HepG2 (cell line): ENCODE measurements at regions not wholly inside any gene's neighbourhood (a gene's known extent, or its start where the extent isn't known, plus 50 kb on each side); places are given as distances from the start of the nearest gene placed in this dataset.

Experiments used
- ATAC-seq: fragments of 200-7000 bp; cut with Tn5 transposase; 3 replicates; pipeline ENCODE4 v1.9.1; 2020; ENCODE audit warnings: mild to moderate bottlenecking, moderate library complexity
- BruUV-seq: library from RNA; stranded (reverse); fragments of 400-500 nt; replicated peaks from 2 replicates; lab custom pipeline; 2021; lab: Mats Ljungman, UMichigan
- CTCF ChIA-PET: fragments of 300-600 bp; formaldehyde crosslinking; extraction: SDS; loops from one replicate; lab custom pipeline; 2021; ENCODE audit warnings: low total read pairs, inconsistent platforms, low intra/inter-chr PET ratio; lab: Yijun Ruan, JAX
- POLR2A ChIA-PET: fragments of 350-600 bp; sonication (Branson Sonifier 250); formaldehyde crosslinking; loops from one replicate; lab custom pipeline; 2020; ENCODE audit warnings: antibody characterized with exemption, inconsistent platforms; lab: Yijun Ruan, JAX
- DNase-seq: peaks from one replicate; pipeline ENCODE4 v3.0.0-alpha.2; 2015; ENCODE audit warnings: low spot score
- FAIRE-seq: peaks from 3 replicates; lab custom pipeline; 2011; peaks lifted over from hg19 to GRCh38; lab: Jason Lieb, UNC
- H2AFZ ChIP-seq: one replicate; pipeline ENCODE4 v1.6.1; 2011; ENCODE audit warnings: low read length, inconsistent platforms
- H3K27ac ChIP-seq: fragments of 300-600 bp; 3 replicates; pipeline ENCODE4 v1.8.0; 2011; ENCODE audit warnings: mixed run types, mild to moderate bottlenecking, mixed read lengths, low read length, inconsistent platforms; ENCODE audit not compliant: insufficient read depth; ENCODE audit errors: extremely low read length
- H3K27me3 ChIP-seq, 2 experiments: fragments of 200-600 bp in 1 of 2; 2 replicates in 1 of 2; 3 replicates in 1 of 2; pipeline versions ENCODE4 v1.6.0 to v1.8.0; 2011; ENCODE audit warnings: low read length in 2 of 2, mild to moderate bottlenecking in 2 of 2, moderate library complexity in 2 of 2, inconsistent platforms in 1 of 2; ENCODE audit not compliant: insufficient read depth in 2 of 2, control insufficient read depth in 1 of 2
- H3K36me3 ChIP-seq, 2 experiments: fragments of 200-600 bp in 1 of 2; replicated peaks in 1 of 2; 2 replicates in 1 of 2; 3 replicates in 1 of 2; pipeline versions ENCODE4 v1.5.1 to v1.8.0; 2011; ENCODE audit warnings: low read length in 2 of 2, inconsistent platforms in 1 of 2; ENCODE audit not compliant: insufficient read depth in 2 of 2, control insufficient read depth in 1 of 2
- H3K4me1 ChIP-seq: 2 replicates; pipeline ENCODE4 v1.5.1; 2012; ENCODE audit warnings: low read length, inconsistent platforms; ENCODE audit not compliant: insufficient read depth
- H3K4me2 ChIP-seq: 2 replicates; pipeline ENCODE4 v1.6.0; 2011; ENCODE audit warnings: low read depth, low read length, inconsistent platforms
- H3K4me3 ChIP-seq, 3 experiments: fragments of 200-600 bp in 1 of 3; sonication (generic), shearing (Covaris generic) in 1 of 3; replicated peaks in 1 of 3; 2 replicates each; pipeline ENCODE4 v1.5.1; 2011 to 2016; ENCODE audit warnings: low read length in 3 of 3, inconsistent platforms in 2 of 3, low read depth in 2 of 3, mild to moderate bottlenecking in 2 of 3, control low read depth in 1 of 3, mixed read lengths in 1 of 3; ENCODE audit not compliant: insufficient read depth in 1 of 3
- H3K79me2 ChIP-seq: one replicate; pipeline ENCODE4 v1.6.1; 2011; ENCODE audit warnings: low read length, inconsistent platforms; ENCODE audit not compliant: insufficient read depth
- H3K9ac ChIP-seq: 2 replicates; pipeline ENCODE4 v1.6.0; 2011; ENCODE audit warnings: mild to moderate bottlenecking, low read depth, low read length, inconsistent platforms; ENCODE audit not compliant: insufficient read depth
- H3K9me3 ChIP-seq: 2 replicates; pipeline ENCODE4 v1.5.1; 2012; ENCODE audit warnings: mild to moderate bottlenecking, low read length
- H4K20me1 ChIP-seq: 2 replicates; pipeline ENCODE4 v1.6.0; 2011; ENCODE audit warnings: inconsistent platforms, mild to moderate bottlenecking, low read length, moderate library complexity; ENCODE audit not compliant: insufficient read depth
- BCL6 ChIP-seq: IDR thresholded peaks from 2 replicates; pipeline ENCODE4 v1.6.1; 2016; ENCODE audit warnings: missing genetic modification reagents, missing compliant biosample characterization
- DDIT3 ChIP-seq: sonication (generic); formaldehyde crosslinking; IDR thresholded peaks from 2 replicates; pipeline ENCODE4 v1.4.0; 2020; ENCODE audit warnings: mild to moderate bottlenecking, missing genetic modification reagents
- GATA4 ChIP-seq: sonication (generic); IDR thresholded peaks from 2 replicates; pipeline ENCODE4 v1.6.1; 2016; ENCODE audit warnings: antibody characterized with exemption, low read depth, borderline replicate concordance
- HMG20B ChIP-seq: conservative IDR thresholded peaks from 2 replicates; pipeline ENCODE4 v1.6.1; 2016; ENCODE audit warnings: missing genetic modification reagents, missing compliant biosample characterization
- HNF4G ChIP-seq, 2 experiments: sonication (generic) in 1 of 2; formaldehyde crosslinking in 1 of 2; IDR thresholded peaks; 2 replicates each; pipeline versions ENCODE4 v1.4.0 to v1.6.1; 2011 to 2020; ENCODE audit warnings: borderline replicate concordance in 2 of 2, low read depth in 2 of 2, mild to moderate bottlenecking in 2 of 2, low read length in 1 of 2, missing genetic modification reagents in 1 of 2, moderate library complexity in 1 of 2
- NFRKB ChIP-seq: fragments of 450-650 bp; IDR thresholded peaks from 2 replicates; pipeline ENCODE4 v1.6.1; 2017
- SOX13 ChIP-seq, 3 experiments: fragments of 450-650 bp in 1 of 3; sonication (generic) in 1 of 3; formaldehyde crosslinking in 1 of 3; IDR thresholded peaks in 2 of 3; conservative IDR thresholded peaks in 1 of 3; 2 replicates each; pipeline versions ENCODE4 v1.5.0 to v1.6.1; 2016 to 2020; ENCODE audit warnings: antibody characterized with exemption in 1 of 3, mild to moderate bottlenecking in 1 of 3, missing compliant biosample characterization in 1 of 3, missing genetic modification reagents in 1 of 3, moderate library complexity in 1 of 3
- ZBTB39 ChIP-seq: sonication (generic); formaldehyde crosslinking; IDR thresholded peaks from 2 replicates; pipeline ENCODE4 v1.5.0; 2020; ENCODE audit warnings: missing genetic modification reagents
- ZNF430 ChIP-seq: sonication (generic); formaldehyde crosslinking; IDR thresholded peaks from 2 replicates; pipeline ENCODE4 v1.9.0; 2021; ENCODE audit warnings: mild to moderate bottlenecking, missing genetic modification reagents
- ZNF460 ChIP-seq: sonication (generic); formaldehyde crosslinking; IDR thresholded peaks from 2 replicates; pipeline ENCODE4 v1.5.1; 2020; ENCODE audit warnings: missing genetic modification reagents, mild to moderate bottlenecking, borderline replicate concordance
- ZNF678 ChIP-seq: sonication (generic); formaldehyde crosslinking; IDR thresholded peaks from 2 replicates; pipeline ENCODE4 v1.4.0; 2020; ENCODE audit warnings: mild to moderate bottlenecking, missing genetic modification reagents
- ZNF7 ChIP-seq: IDR thresholded peaks from 2 replicates; pipeline ENCODE4 v1.6.1; 2016; ENCODE audit warnings: missing biosample characterization, missing genetic modification reagents
- WGBS: methylation state at CpG from one replicate; pipeline ENCODE4 v1.1.6; 2017; ENCODE audit warnings: low lambda C conversion rate; 5-methylcytosine and 5-hydroxymethylcytosine counted together
- in situ Hi-C: cut with HindIII; loops from 2 replicates; pipeline ENCODE4 v1.10.0; 2017; ENCODE audit warnings: low pct_unique_long_range_greater_than_20kb; ENCODE audit not compliant: extremely low pct_ligation_motif_present
- intact Hi-C: fragments of 100-400 bp; cut with micrococcal nuclease; formaldehyde crosslinking; loops from one replicate; pipeline ENCODE4 v1.10.0; 2022; ENCODE audit not compliant: unreplicated experiment

GRCh38 chr3:191686626-191687025, 225.7 kb downstream of the PYDC2 start:
- FAIRE-seq (no peak), DNase-seq (no peak), ATAC-seq (no peak)
- peaks cover 6% of the 10 kb centered on the region for H3K4me1 ChIP-seq
- in situ Hi-C loops, result no loop called here
- no TSS peak for BruUV-seq
- no peaks in the 10 kb centered on the region for H3K9me3 ChIP-seq
- intact Hi-C loops, result no loop called here
- H3K4me3 ChIP-seq, result no peak overlapping the region
- H3K27me3 ChIP-seq, result no peaks in the 10 kb centered on the region
- H3K9ac ChIP-seq, result no peak overlapping the region
- H3K36me3 ChIP-seq, result no peaks in the 10 kb centered on the region
- TF ChIP-seq SOX13 (IDR thresholded peaks at IDR 0.05) (no peak), SOX13 (CRISPR knock-in tag; conservative IDR thresholded peaks at IDR 0.05 in 1 of 2, IDR thresholded peaks at IDR 0.05 in 1 of 2) (peak in 1 of 2 experiments; percentile 55; a peak in 1 of 4 replicates), BCL6 (CRISPR knock-in tag) (0 out of 2 replicates have a peak, but pooled peaks have one; percentile 15), ZNF678 (no peak)
- POLR2A ChIA-PET, result no interaction called here
- no peaks in the 10 kb centered on the region for H3K79me2 ChIP-seq
- no peak overlapping the region for H3K4me2 ChIP-seq
- no peak overlapping the region for H2AFZ ChIP-seq
- H4K20me1 ChIP-seq, result no peaks in the 10 kb centered on the region
- CTCF ChIA-PET, result no interaction called here
- H3K27ac ChIP-seq, result no peak overlapping the region

DNA sequence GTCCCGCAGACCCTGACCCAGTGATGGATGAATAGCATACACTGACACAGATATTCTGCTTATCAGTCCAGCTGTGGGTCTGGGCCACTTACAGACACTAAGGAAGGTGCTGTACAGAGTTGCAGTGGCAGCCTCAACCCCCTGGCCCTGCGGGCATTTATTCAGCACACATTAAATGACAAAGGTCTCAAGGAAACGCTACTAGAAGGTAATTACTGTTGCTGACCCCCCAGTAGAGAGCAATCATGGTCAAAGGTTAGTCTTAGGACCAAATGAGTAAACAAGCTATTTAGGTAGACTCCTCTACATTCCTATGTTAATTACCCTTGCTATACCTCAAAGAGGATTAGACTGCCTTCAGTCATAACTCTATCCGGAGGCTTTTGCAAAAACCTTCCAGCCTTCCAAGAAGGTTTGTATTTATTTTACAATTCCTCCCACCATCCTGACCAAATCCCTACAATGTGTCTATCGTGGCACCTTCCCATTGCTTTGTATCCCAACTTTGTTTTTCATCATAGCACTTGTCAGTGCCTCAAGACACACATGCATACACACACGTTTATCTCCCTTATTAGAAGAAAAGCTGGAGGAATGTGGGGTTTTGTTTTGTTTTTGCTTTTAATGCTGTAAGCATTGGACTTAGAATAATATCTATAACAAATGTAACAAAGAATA, 227.9 kb downstream of the PYDC2 start:
- Histone ChIP-seq H3K9ac (no peak overlapping the region), H3K4me1 (peaks cover 6% of the 10 kb centered on the region), H3K79me2 (no peaks in the 10 kb centered on the region), H4K20me1 (no peaks in the 10 kb centered on the region), H3K4me2 (no peak overlapping the region), H3K27me3 (no peaks in the 10 kb centered on the region), H3K36me3 (no peaks in the 10 kb centered on the region), H2AFZ (no peak overlapping the region), H3K4me3 (no peak overlapping the region), H3K27ac (no peak overlapping the region), H3K9me3 (no peaks in the 10 kb centered on the region)
- intact Hi-C loops (no loop called here), in situ Hi-C loops (no loop called here)
- no peak for ATAC-seq
- no peak for FAIRE-seq
- TF ChIP-seq DDIT3, result no peak
- no peak for TF ChIP-seq ZBTB39 (CRISPR knock-in tag)
- TF ChIP-seq GATA4, result no peak
- no peak for TF ChIP-seq HNF4G (IDR thresholded peaks at IDR 0.05; ENCODE audit: borderline replicate concordance, low read depth, low read length)
- no peak for TF ChIP-seq HNF4G (CRISPR knock-in tag; IDR thresholded peaks at IDR 0.05; ENCODE audit: borderline replicate concordance, low read depth)
- TF ChIP-seq HMG20B (CRISPR knock-in tag), result no peak
- TF ChIP-seq ZNF430 (CRISPR knock-in tag), result no peak
- no peak for TF ChIP-seq NFRKB
- TF ChIP-seq ZNF460 (CRISPR knock-in tag), result no peak
- no peak for TF ChIP-seq ZNF7
- DNase-seq, result no peak
- POLR2A ChIA-PET, result no interaction called here
- BruUV-seq, result no TSS peak
- CTCF ChIA-PET, result no interaction called here
- WGBS, result 22% methylated on average over 4 of the region's 6 CpGs
